Testis (tissue), 2 donors: ENCODE measurements at regions not wholly inside any gene's neighbourhood (a gene's known extent, or its start where the extent isn't known, plus 50 kb on each side); places are given as distances from the start of the nearest gene placed in this dataset.

ENCODE experiments used
- DNase-seq: peaks from one replicate; pipeline ENCODE4 v3.0.0-alpha.2; 2019
- H3K27ac ChIP-seq, 2 donors: fragments of 200-600 bp; sonication (generic); one replicate each; pipeline ENCODE4 v1.5.1; 2019
- H3K27me3 ChIP-seq: fragments of 200-600 bp; sonication (generic); one replicate; pipeline ENCODE4 v1.5.1; 2019
- H3K36me3 ChIP-seq: fragments of 200-600 bp; sonication (generic); one replicate; pipeline ENCODE4 v1.5.1; 2017; ENCODE audit warnings: low read depth; ENCODE audit errors: missing control alignments
- H3K4me1 ChIP-seq: fragments of 200-600 bp; sonication (generic); one replicate; pipeline ENCODE4 v1.5.1; 2019
- H3K4me3 ChIP-seq, 2 donors: fragments of 200-600 bp; sonication (generic); one replicate each; pipeline ENCODE4 v1.5.1; 2017 to 2019
- H3K9me3 ChIP-seq: fragments of 200-600 bp; sonication (generic); one replicate; pipeline ENCODE4 v1.5.1; 2017
- POLR2A ChIP-seq: fragments of 450-650 bp; IDR thresholded peaks from one replicate; pipeline ENCODE4 v1.6.1; 2017; ENCODE audit warnings: antibody characterized with exemption, mild to moderate bottlenecking, moderate library complexity
- WGBS, 2 donors: methylation state at CpG; one replicate each; pipeline ENCODE4 v1.1.5; 2018; 5-methylcytosine and 5-hydroxymethylcytosine counted together
- intact Hi-C: fragments of 100-400 bp; cut with DNase I; formaldehyde crosslinking; loops from one replicate; pipeline ENCODE4 v1.15.1; 2023; ENCODE audit warnings: low total_unique reads
- TF ChIP-seq, protein P1 (sequence below), 3 experiments: fragments of 450-650 bp in 2 of 3; fragments of 200-600 bp in 1 of 3; sonication (generic) in 1 of 3; IDR thresholded peaks; one replicate each; pipeline ENCODE4 v1.5.1; 2016 to 2019; ENCODE audit warnings: antibody characterized with exemption in 3 of 3, mild to moderate bottlenecking in 2 of 3, moderate library complexity in 1 of 3

DNA sequence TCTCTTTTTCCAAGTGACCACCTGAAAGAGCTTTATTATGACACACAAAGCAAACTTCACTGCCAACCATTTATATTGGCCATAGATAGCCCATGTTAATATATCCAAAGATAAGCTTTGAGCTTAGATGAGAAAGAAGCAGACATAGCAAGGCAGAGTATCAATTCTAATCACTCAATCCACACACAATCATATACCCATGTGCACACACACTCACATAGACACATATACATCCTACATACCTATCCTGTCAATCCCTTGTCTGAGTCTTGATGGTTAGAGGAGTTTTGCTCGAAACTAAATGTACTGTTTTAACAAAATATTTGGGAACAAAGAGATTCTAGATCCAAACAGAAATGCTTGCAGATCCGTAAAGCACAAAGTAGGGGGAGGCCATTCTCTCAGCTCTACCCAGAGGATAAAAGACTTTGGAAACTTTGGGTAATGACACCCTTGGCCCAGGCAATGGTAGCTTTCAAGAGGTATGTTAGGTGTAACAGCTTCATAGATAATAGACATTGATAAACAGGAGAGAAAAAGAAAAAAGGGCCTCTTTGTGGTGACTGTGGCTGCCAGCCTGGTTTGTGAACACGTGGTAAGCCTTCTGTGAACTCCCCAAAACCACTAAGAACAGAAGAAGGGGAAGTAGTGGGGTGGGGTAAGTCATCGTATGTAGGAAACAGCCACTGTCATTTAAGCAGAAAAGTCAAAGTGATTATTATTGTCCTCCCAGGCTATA, 121.6 kb downstream of the TLR4 start:
- TF ChIP-seq POLR2A, result no peak
- TF ChIP-seq, protein P1, sequence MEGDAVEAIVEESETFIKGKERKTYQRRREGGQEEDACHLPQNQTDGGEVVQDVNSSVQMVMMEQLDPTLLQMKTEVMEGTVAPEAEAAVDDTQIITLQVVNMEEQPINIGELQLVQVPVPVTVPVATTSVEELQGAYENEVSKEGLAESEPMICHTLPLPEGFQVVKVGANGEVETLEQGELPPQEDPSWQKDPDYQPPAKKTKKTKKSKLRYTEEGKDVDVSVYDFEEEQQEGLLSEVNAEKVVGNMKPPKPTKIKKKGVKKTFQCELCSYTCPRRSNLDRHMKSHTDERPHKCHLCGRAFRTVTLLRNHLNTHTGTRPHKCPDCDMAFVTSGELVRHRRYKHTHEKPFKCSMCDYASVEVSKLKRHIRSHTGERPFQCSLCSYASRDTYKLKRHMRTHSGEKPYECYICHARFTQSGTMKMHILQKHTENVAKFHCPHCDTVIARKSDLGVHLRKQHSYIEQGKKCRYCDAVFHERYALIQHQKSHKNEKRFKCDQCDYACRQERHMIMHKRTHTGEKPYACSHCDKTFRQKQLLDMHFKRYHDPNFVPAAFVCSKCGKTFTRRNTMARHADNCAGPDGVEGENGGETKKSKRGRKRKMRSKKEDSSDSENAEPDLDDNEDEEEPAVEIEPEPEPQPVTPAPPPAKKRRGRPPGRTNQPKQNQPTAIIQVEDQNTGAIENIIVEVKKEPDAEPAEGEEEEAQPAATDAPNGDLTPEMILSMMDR (IDR thresholded peaks at IDR 0.05), result no peak
- no peaks in the 10 kb centered on the region for H3K4me1 ChIP-seq
- 74 to 81% methylated on average over 4 of the region's 4 CpGs for WGBS, 2 donors
- intact Hi-C loops, result no loop called here
- H3K27ac ChIP-seq, result no peak overlapping the region
- no peaks in the 10 kb centered on the region for H3K27me3 ChIP-seq
- DNase-seq, result no peak
- H3K4me3 ChIP-seq, result no peak overlapping the region
- H3K36me3 ChIP-seq, result no peaks in the 10 kb centered on the region
- H3K9me3 ChIP-seq, result no peaks in the 10 kb centered on the region

DNA sequence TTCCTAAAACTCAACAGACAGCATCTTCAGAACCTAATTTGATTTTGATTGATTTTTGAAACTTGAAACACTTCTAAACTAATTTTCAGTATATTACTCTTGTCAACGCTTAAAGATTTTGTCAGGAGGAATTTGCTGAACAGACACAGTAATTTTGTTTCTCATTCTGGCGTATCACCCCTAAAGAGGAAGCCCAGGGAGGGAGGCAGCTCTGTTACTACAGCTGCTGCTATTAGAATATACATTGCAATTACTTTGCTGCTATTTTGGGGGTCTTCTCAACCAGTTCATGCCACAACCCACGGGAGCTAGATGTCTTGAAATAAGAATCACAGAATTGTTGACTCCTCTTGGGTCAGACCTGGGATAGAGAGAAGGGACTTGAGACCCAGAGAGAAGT, 122.6 kb downstream of the TLR4 start:
- WGBS, 2 donors, result 73 to 74% methylated on average over 3 of the region's 3 CpGs
- no peaks in the 10 kb centered on the region for H3K9me3 ChIP-seq

DNA sequence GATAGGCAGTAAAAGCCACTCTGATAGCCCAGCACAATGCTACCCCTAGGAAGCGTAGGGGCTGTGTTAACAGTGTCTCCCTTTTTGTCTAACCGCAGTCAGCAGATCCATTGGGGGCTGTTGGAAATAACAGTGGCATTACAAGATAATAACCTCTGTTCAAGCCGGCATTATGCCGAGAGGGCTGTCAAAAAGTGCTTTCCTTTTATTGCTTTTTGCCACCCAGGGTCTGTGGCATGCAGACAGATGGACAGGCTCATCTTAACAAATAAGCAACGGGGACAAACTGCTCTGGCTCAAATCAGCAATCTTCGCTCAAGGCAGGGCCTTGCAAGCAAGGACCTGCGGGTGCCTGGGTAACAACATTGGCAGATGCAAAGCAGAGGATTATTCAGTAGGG, 123.3 kb downstream of the TLR4 start:
- TF ChIP-seq POLR2A, result no peak
- TF ChIP-seq, protein P1 (IDR thresholded peaks at IDR 0.05), result no peak
- Histone ChIP-seq H3K36me3 (no peaks in the 10 kb centered on the region), H3K27me3 (no peaks in the 10 kb centered on the region), H3K4me3 (no peak overlapping the region), H3K9me3 (no peaks in the 10 kb centered on the region), H3K27ac (no peak overlapping the region), H3K4me1 (no peaks in the 10 kb centered on the region)
- intact Hi-C loops, result no loop called here
- no peak for DNase-seq
- 81 to 87% methylated on average over 7 of the region's 7 CpGs for WGBS, 2 donors

More for the DNA sequence above, 122.6 kb downstream of the TLR4 start:
- Histone ChIP-seq H3K27me3 (no peaks in the 10 kb centered on the region), H3K27ac (no peak overlapping the region), H3K4me1 (no peaks in the 10 kb centered on the region), H3K36me3 (no peaks in the 10 kb centered on the region), H3K4me3 (no peak overlapping the region)
- no peak for DNase-seq
- intact Hi-C loops, result no loop called here
- TF ChIP-seq, protein P1 (IDR thresholded peaks at IDR 0.05), result no peak
- no peak for TF ChIP-seq POLR2A

DNA sequence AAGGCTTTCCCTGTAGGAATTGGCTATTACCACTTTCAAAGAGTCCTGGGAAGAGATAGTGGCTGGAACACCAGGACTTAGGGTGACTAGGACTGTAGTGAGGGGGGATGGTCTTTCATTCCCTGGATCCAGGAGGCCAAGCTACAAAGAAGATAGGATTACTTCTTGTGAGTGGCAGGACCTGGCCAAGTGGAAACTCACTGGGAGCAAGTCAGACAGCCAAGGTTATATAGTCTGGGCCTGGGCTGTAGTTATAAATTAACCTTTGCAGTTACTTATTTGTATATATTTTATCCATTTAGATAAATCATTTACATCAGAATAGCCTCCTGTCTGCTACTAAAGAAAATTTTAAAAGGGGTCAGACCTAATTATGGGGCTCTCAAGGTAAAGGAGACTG, 124.3 kb downstream of the TLR4 start:
- TF ChIP-seq, protein P1 (IDR thresholded peaks at IDR 0.05), result no peak
- TF ChIP-seq POLR2A, result no peak
- H3K9me3 ChIP-seq, result no peaks in the 10 kb centered on the region
- intact Hi-C loops, result no loop called here
- H3K27ac ChIP-seq, result no peak overlapping the region
- no peaks in the 10 kb centered on the region for H3K36me3 ChIP-seq
- DNase-seq, result no peak
- H3K4me1 ChIP-seq, result no peaks in the 10 kb centered on the region
- no peak overlapping the region for H3K4me3 ChIP-seq
- no peaks in the 10 kb centered on the region for H3K27me3 ChIP-seq

DNA sequence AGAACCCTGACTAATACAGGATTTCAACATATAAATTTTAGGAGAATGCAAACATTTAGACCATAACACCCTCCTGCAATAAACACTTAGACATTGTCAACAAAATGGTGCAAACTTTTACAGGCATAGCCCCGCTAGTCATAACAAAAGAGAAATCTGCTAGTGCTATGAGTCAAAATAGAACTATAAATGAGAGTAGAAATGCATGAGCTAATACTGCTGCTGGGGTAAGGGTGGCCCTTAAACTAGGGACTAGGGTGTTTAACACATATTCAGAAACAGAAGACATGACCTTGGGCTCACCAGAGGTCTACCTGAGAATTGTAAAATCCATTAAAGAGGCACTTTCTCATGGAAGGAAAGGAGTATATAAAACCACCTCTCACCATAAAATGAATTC, 131.6 kb downstream of the TLR4 start:
- Histone ChIP-seq H3K27me3 (no peaks in the 10 kb centered on the region), H3K36me3 (no peaks in the 10 kb centered on the region), H3K9me3 (no peaks in the 10 kb centered on the region), H3K27ac (no peak overlapping the region), H3K4me3 (no peak overlapping the region), H3K4me1 (no peaks in the 10 kb centered on the region)
- DNase-seq, result no peak
- intact Hi-C loops, result no loop called here
- 86 to 90% methylated on average over 1 of the region's 1 CpG for WGBS, 2 donors
- no peak for TF ChIP-seq POLR2A
- TF ChIP-seq, protein P1 (IDR thresholded peaks at IDR 0.05), result no peak
